Lung (tissue), 11 donors: ENCODE measurements at regions not wholly inside any gene's neighbourhood (a gene's known extent, or its start where the extent isn't known, plus 50 kb on each side); places are given as distances from the start of the nearest gene placed in this dataset.

Experiments used
- ATAC-seq: fragments of 200-7000 bp; cut with Tn5 transposase; one replicate; pipeline ENCODE4 v1.9.1; 2020; ENCODE audit warnings: moderate number of reproducible peaks; ENCODE audit not compliant: insufficient read depth, low FRiP score
- DNase-seq, 3 donors: peaks; one replicate each; pipeline ENCODE4 v3.0.0-alpha.2; 2013 to 2017
- H3K27ac ChIP-seq, 2 donors: one replicate each; pipeline ENCODE4 v1.5.1; 2013; ENCODE audit warnings: mild to moderate bottlenecking in 2 of 2, moderate library complexity in 2 of 2, control low read depth in 1 of 2, inconsistent platforms in 1 of 2, low read depth in 1 of 2, low read length in 1 of 2
- H3K27me3 ChIP-seq, 3 donors: one replicate each; pipeline ENCODE4 v1.5.1; 2013; ENCODE audit warnings: low read length in 2 of 3; ENCODE audit not compliant: control insufficient read depth in 3 of 3, insufficient read depth in 3 of 3
- H3K36me3 ChIP-seq, 4 donors: one replicate each; pipeline ENCODE4 v1.5.1; 2013; ENCODE audit warnings: low read length in 4 of 4, mild to moderate bottlenecking in 1 of 4, moderate library complexity in 1 of 4; ENCODE audit not compliant: control insufficient read depth in 4 of 4, insufficient read depth in 4 of 4
- H3K4me1 ChIP-seq, 5 donors: one replicate each; pipeline ENCODE4 v1.5.1; 2013; ENCODE audit warnings: low read length in 5 of 5, mild to moderate bottlenecking in 2 of 5, moderate library complexity in 1 of 5; ENCODE audit not compliant: control insufficient read depth in 5 of 5, insufficient read depth in 5 of 5
- H3K4me3 ChIP-seq: one replicate; pipeline ENCODE4 v1.5.1; 2013; ENCODE audit warnings: mild to moderate bottlenecking, control low read depth, moderate library complexity
- H3K9ac ChIP-seq, 2 donors: one replicate each; pipeline ENCODE4 v1.5.1; 2013; ENCODE audit warnings: low read length in 2 of 2, control low read depth in 1 of 2; ENCODE audit not compliant: insufficient read depth in 1 of 2
- H3K9me3 ChIP-seq, 4 donors: one replicate each; pipeline ENCODE4 v1.5.1; 2013; ENCODE audit warnings: low read length in 3 of 4, mild to moderate bottlenecking in 1 of 4, moderate library complexity in 1 of 4; ENCODE audit not compliant: control insufficient read depth in 4 of 4, insufficient read depth in 3 of 4
- CTCF ChIP-seq: IDR thresholded peaks from 2 replicates; pipeline ENCODE4 v1.5.1; 2012; ENCODE audit warnings: mild to moderate bottlenecking; ENCODE audit errors: control extremely low read depth, extremely low read depth
- WGBS, 2 donors: extraction: QIAGEN DNeasy Blood & Tissue Kit; methylation state at CpG; one replicate each; pipeline ENCODE4 v1.1.7; 2013; 5-methylcytosine and 5-hydroxymethylcytosine counted together
- donor health status: control.
- donor health status: control.
- donor health status: Bipolar disorder and iron deficiency.
- donor health status: healthy.
- donor health status: DM: yes; HTN: yes; CAD: no.

GRCh38 chr2:193562031-193562430, 1367.3 kb upstream of the TMEFF2 start:
- H3K27me3 ChIP-seq, result no peaks in the 10 kb centered on the region
- no peak overlapping the region for H3K4me3 ChIP-seq
- ATAC-seq, result no peak
- H3K9me3 ChIP-seq, result no peaks in the 10 kb centered on the region
- no peaks in the 10 kb centered on the region for H3K4me1 ChIP-seq
- no peak overlapping the region for H3K9ac ChIP-seq
- DNase-seq, result no peak
- TF ChIP-seq CTCF, result no peak
- no peak overlapping the region for H3K27ac ChIP-seq
- H3K36me3 ChIP-seq, result no peaks in the 10 kb centered on the region

- Histone ChIP-seq H3K9me3 (no peaks in the 10 kb centered on the region), H3K27ac (no peak overlapping the region), H3K4me3 (no peak overlapping the region), H3K9ac (no peak overlapping the region), H3K27me3 (no peaks in the 10 kb centered on the region), H3K36me3 (no peaks in the 10 kb centered on the region), H3K4me1 (no peaks in the 10 kb centered on the region)
- ATAC-seq (no peak), DNase-seq (no peak)
- WGBS, 2 donors, result 70 to 75% methylated on average over 3 of the region's 3 CpGs
- TF ChIP-seq CTCF, result no peak
Measured at GRCh38 chr2:193561054-193561453, 1366.3 kb upstream of the TMEFF2 start.

GRCh38 chr2:193556766-193557470, 1362.2 kb upstream of the TMEFF2 start:
- H3K36me3 ChIP-seq, result no peaks in the 10 kb centered on the region

More at GRCh38 chr2:193556766-193557470, 1362.2 kb upstream of the TMEFF2 start:
- no peak for DNase-seq
- no peak for TF ChIP-seq CTCF
- H3K4me1 ChIP-seq, result no peaks in the 10 kb centered on the region
- H3K9ac ChIP-seq, result no peak overlapping the region
- WGBS, 2 donors, result 66 to 89% methylated on average over 1 of the region's 1 CpG
- no peaks in the 10 kb centered on the region for H3K9me3 ChIP-seq
- no peaks in the 10 kb centered on the region for H3K27me3 ChIP-seq
- no peak overlapping the region for H3K27ac ChIP-seq
- ATAC-seq, result no peak
- H3K4me3 ChIP-seq, result no peak overlapping the region
